ENCODE measurements at regions not wholly inside any gene's neighbourhood (a gene's known extent, or its start where the extent isn't known, plus 50 kb on each side); places are given as distances from the start of the nearest gene placed in this dataset.
A peak's percentile ranks its signal among the peaks of the same experiment; 100 is the strongest.
"Not testable (repeated sequence)": the region's sequence is repeated elsewhere in the genome, so short reads cannot be mapped to it uniquely, and the experiment has no call there.

DNA sequence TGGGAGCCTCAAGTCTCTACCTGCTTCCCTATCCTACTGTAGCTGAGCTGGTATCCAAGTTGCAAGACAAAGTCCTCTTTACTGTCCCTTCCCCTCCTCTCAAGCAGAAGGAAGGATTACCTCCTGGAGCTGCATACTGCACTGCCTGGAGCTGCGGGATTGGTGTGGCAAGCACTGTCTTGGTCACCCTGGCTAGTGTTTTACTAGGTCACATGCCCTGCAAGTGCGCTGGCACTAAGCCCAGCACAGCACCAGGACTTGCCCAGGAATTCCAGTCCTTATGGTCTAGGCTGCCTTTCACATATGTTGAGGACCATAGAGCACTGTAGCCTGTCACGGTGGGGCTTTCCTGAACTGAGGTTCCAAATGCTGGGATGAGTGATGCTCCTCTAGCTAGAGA, 227.3 kb upstream of the ZC4H2 start:
- no peak for TF ChIP-seq HDGF (IDR thresholded peaks at IDR 0.05; ENCODE audit: borderline replicate concordance)
- no peak for TF ChIP-seq CTBP1 (IDR thresholded peaks at IDR 0.05; ENCODE audit: borderline replicate concordance)
- no peak for TF ChIP-seq LEF1 (IDR thresholded peaks at IDR 0.05; ENCODE audit: borderline replicate concordance)
- TF ChIP-seq L3MBTL2 (conservative IDR thresholded peaks at IDR 0.05), result no peak
- no peak for TF ChIP-seq BHLHE40 (IDR thresholded peaks at IDR 0.05; ENCODE audit: borderline replicate concordance)
- no peak for TF ChIP-seq SUZ12 (IDR thresholded peaks at IDR 0.05)
- no peak for TF ChIP-seq ELF4 (IDR thresholded peaks at IDR 0.05)
- TF ChIP-seq ARNT (IDR thresholded peaks at IDR 0.05), result no peak
- TF ChIP-seq, protein P1, sequence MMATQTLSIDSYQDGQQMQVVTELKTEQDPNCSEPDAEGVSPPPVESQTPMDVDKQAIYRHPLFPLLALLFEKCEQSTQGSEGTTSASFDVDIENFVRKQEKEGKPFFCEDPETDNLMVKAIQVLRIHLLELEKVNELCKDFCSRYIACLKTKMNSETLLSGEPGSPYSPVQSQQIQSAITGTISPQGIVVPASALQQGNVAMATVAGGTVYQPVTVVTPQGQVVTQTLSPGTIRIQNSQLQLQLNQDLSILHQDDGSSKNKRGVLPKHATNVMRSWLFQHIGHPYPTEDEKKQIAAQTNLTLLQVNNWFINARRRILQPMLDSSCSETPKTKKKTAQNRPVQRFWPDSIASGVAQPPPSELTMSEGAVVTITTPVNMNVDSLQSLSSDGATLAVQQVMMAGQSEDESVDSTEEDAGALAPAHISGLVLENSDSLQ (IDR thresholded peaks at IDR 0.05), result no peak
- TF ChIP-seq FOXA1 (IDR thresholded peaks at IDR 0.05), result no peak
- no peak for TF ChIP-seq SP1 (IDR thresholded peaks at IDR 0.05)
- no peak for TF ChIP-seq NFRKB (IDR thresholded peaks at IDR 0.05)
- no peak for DNase-seq (ENCODE audit: extremely low spot score)
- ChIA-PET POLR2A (no interaction called here), CTCF (no interaction called here)

DNA sequence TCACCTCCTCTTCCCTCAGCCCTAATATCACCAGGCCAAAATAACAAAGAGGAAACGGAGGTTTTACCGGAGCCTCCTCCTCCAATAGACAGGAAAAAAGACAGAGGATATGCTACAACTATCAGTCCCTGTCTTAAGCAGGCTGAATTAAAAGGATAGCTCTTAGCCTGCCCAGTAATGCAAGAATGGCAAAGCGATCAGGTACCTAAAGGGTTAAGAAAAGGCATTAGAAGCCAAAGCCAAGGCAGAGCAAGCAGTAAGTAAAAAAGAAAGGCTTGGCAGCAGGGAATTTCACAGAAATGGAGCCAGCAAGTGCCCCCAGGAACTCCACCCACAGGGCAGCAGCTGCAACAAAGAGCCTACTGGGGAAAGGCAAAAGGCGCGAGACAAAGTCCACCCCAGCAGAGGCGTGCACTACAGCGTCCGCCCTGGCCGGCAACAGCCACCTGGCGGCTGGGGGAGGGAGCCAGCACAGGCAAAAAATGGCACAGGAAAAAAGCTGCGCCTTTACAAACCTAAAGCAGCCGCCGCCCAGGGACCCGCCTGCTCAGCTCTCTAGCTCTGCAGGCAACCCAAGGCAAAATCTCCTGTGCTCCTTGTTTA, 220.6 kb upstream of the ZC4H2 start:
- ChIA-PET CTCF (interaction anchor here (0.8 kb wide), 1 partner anchor 8 kb away, joined by 3 read pairs; no protein-coding TSS in a partner anchor), POLR2A (interaction anchor here (1.5 kb wide), 1 partner anchor 162 kb away, joined by 3 read pairs; the partner anchor contains the start of gene ZC3H12B)
- peak; percentile 33 for DNase-seq (ENCODE audit: extremely low spot score)
- TF ChIP-seq BHLHE40 (IDR thresholded peaks at IDR 0.05; ENCODE audit: borderline replicate concordance) (no peak), ELF4 (IDR thresholded peaks at IDR 0.05) (no peak), ZNF384 (IDR thresholded peaks at IDR 0.05) (no peak), FOXA1 (IDR thresholded peaks at IDR 0.05) (no peak)

DNA sequence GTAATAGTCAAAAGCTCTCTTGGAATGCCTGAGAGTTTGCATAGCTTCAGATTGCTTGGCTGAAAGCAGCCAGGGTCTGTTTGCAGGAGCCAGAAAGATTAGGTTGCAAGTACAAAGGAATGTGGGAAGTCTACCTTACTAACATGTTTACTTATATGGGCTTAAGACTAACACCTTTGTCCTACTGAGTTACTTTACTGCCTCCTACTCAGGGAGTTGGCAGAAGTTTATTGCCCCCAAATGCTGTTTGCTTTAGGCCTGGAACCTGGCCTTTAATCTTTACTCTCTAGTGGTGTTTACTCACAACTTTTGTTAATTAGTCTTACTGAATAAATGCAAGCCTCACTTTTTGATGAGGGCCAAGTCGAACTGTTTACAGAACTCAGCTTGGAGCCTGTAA, 219.4 kb upstream of the ZC4H2 start:
- ChIA-PET CTCF (no interaction called here), POLR2A (interaction anchor here (1.5 kb wide), 1 partner anchor 161 kb away, joined by 3 read pairs; the partner anchor contains the start of gene ZC3H12B)
- no peak for TF ChIP-seq CTBP1 (IDR thresholded peaks at IDR 0.05; ENCODE audit: borderline replicate concordance)
- TF ChIP-seq SP1 (IDR thresholded peaks at IDR 0.05), result no peak
- no peak for TF ChIP-seq SUZ12 (IDR thresholded peaks at IDR 0.05)
- TF ChIP-seq L3MBTL2 (conservative IDR thresholded peaks at IDR 0.05), result no peak
- no peak for TF ChIP-seq FOXA1 (IDR thresholded peaks at IDR 0.05)
- no peak for TF ChIP-seq ZNF384 (IDR thresholded peaks at IDR 0.05)
- TF ChIP-seq ELF4 (IDR thresholded peaks at IDR 0.05), result no peak
- DNase-seq (ENCODE audit: extremely low spot score), result no peak

DNA sequence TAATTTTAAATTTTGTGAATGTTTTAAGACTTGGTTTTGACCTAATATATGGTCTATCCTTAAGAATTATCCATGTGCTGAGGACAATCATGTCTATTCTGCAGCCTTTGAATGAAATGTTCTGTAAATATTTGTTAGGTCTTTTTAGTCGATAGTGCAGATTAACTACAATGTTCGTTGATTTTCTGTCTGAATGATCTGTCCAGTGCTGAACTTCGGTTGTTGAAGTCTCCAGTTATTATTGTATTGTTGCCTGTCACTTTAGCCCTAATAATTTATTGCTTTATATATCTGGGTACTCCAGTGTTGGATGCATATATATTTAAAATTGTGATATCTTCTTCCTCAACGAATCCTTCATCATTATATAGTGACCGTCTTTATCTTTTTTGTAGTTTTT, 218.3 kb upstream of the ZC4H2 start:
- TF ChIP-seq BHLHE40 (IDR thresholded peaks at IDR 0.05; ENCODE audit: borderline replicate concordance) (no peak), L3MBTL2 (conservative IDR thresholded peaks at IDR 0.05) (no peak), NFRKB (IDR thresholded peaks at IDR 0.05) (no peak), LEF1 (IDR thresholded peaks at IDR 0.05; ENCODE audit: borderline replicate concordance) (no peak), FOXA1 (IDR thresholded peaks at IDR 0.05) (no peak), CTBP1 (IDR thresholded peaks at IDR 0.05; ENCODE audit: borderline replicate concordance) (no peak), SP1 (IDR thresholded peaks at IDR 0.05) (no peak)
- POLR2A ChIA-PET, result no interaction called here
- no peak for DNase-seq (ENCODE audit: extremely low spot score)
- CTCF ChIA-PET, result no interaction called here

DNA sequence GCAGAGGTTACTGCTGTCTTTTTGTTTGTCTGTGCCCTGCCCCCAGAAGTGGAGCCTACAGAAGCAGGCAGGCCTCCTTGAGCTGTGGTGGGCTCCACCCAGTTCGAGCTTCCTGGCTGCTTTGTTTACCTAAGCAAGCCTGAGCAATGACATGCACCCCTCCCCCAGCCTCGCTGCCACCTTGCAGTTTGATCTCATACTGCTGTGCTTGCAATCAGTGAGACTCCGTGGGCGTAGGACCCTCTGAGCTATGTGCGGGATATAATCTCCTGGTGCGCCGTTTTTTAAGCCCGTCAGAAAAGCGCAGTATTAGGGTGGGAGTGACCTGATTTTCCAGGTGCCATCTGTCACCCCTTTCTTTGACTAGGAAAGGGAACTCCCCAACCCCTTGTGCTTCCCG, 187.1 kb upstream of the ZC4H2 start:
- POLR2A ChIA-PET; CTCF ChIA-PET; DNase-seq (ENCODE audit: extremely low spot score): not testable (repeated sequence)

DNA sequence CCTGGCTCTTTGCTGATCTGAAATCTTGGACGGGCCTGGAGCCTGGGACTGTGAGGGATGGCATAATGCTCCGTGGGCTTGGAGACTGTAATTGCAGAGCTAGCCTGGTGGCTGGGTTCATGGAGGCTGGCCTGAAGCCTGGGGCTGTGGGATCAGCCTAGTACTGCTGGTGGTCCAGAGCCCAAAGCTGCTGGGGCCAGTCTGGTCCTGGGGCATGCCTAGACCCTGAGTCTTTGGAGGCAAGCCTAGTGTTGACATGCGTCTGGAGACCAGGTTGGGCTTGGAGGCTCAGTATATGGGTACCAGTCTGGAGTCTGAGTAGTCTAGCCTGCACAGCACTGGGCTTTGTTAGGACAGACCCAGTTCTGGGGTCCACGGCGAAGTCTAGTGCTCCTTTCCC, 172.0 kb upstream of the ZC4H2 start:
- TF ChIP-seq BHLHE40 (IDR thresholded peaks at IDR 0.05; ENCODE audit: borderline replicate concordance) (no peak), LEF1 (IDR thresholded peaks at IDR 0.05; ENCODE audit: borderline replicate concordance) (no peak), ELF4 (IDR thresholded peaks at IDR 0.05) (no peak), FOXK2 (IDR thresholded peaks at IDR 0.05) (no peak), L3MBTL2 (conservative IDR thresholded peaks at IDR 0.05) (no peak), FOXM1 (IDR thresholded peaks at IDR 0.05; ENCODE audit: borderline replicate concordance) (no peak), FOXA1 (IDR thresholded peaks at IDR 0.05) (no peak), TARDBP (IDR thresholded peaks at IDR 0.05) (no peak), ARNT (IDR thresholded peaks at IDR 0.05) (no peak), NFRKB (IDR thresholded peaks at IDR 0.05) (no peak), CTBP1 (IDR thresholded peaks at IDR 0.05; ENCODE audit: borderline replicate concordance) (no peak), HDGF (IDR thresholded peaks at IDR 0.05; ENCODE audit: borderline replicate concordance) (no peak), SP1 (IDR thresholded peaks at IDR 0.05) (no peak), SUZ12 (IDR thresholded peaks at IDR 0.05) (no peak), ZNF384 (IDR thresholded peaks at IDR 0.05) (no peak)
- TF ChIP-seq, protein P1 (IDR thresholded peaks at IDR 0.05), result no peak
- ChIA-PET POLR2A (no interaction called here), CTCF (no interaction called here)
- no peak for DNase-seq (ENCODE audit: extremely low spot score)

DNA sequence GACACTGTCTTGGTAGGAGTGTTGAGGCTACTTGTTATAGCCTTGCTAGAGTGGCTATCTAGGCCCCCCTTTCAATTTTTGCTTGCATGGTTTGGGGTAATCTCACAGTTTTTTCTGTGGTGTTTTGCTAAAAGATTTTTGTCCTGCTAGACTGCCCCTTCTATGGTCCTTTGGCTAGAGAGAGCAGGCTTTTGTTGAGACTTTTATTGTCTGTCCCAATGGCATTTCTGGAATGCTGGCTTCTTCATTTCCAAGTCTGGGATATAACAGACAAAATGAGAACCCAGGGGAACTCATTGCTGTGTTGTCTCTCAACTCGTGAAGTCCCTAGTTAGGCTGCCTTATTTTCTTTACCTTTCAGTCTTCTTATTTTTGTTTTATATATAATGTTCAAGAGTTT, 160.2 kb upstream of the ZC4H2 start:
- no peak for DNase-seq (ENCODE audit: extremely low spot score)
- CTCF ChIA-PET, result no interaction called here
- no peak for TF ChIP-seq L3MBTL2 (conservative IDR thresholded peaks at IDR 0.05)
- no peak for TF ChIP-seq TARDBP (IDR thresholded peaks at IDR 0.05)
- no peak for TF ChIP-seq ELF4 (IDR thresholded peaks at IDR 0.05)
- TF ChIP-seq HDGF (IDR thresholded peaks at IDR 0.05; ENCODE audit: borderline replicate concordance), result no peak
- POLR2A ChIA-PET, result no interaction called here

DNA sequence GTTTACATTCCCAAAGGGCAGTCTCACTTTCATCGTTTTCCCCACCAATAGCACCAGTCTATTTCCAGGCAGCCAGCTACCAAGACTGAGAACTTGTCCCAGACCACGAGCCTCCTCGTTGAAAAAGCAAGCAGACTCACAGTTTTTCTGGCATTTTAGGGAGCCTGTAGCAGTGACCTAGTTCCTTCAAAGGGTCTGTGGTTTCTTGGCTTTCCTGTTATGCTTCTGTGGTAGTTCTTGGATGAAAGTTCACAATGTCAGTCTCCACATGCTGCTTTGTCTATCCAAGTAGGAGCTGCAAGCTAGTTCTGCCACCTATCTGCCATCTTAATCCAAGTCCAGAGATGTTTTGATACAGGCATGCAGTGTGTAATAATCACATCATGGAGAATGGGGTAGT, 151.6 kb upstream of the ZC4H2 start:
- ChIA-PET CTCF (no interaction called here), POLR2A (no interaction called here)
- no peak for DNase-seq (ENCODE audit: extremely low spot score)
- TF ChIP-seq LEF1 (IDR thresholded peaks at IDR 0.05; ENCODE audit: borderline replicate concordance), result no peak
- no peak for TF ChIP-seq NFRKB (IDR thresholded peaks at IDR 0.05)
- no peak for TF ChIP-seq FOXM1 (IDR thresholded peaks at IDR 0.05; ENCODE audit: borderline replicate concordance)
- TF ChIP-seq SP1 (IDR thresholded peaks at IDR 0.05), result no peak
- TF ChIP-seq BHLHE40 (IDR thresholded peaks at IDR 0.05; ENCODE audit: borderline replicate concordance), result no peak
- no peak for TF ChIP-seq L3MBTL2 (conservative IDR thresholded peaks at IDR 0.05)
- no peak for TF ChIP-seq CTBP1 (IDR thresholded peaks at IDR 0.05; ENCODE audit: borderline replicate concordance)
- no peak for TF ChIP-seq HDGF (IDR thresholded peaks at IDR 0.05; ENCODE audit: borderline replicate concordance)
